ENCODE measurements at regions not wholly inside any gene's neighbourhood (a gene's known extent, or its start where the extent isn't known, plus 50 kb on each side); places are given as distances from the start of the nearest gene placed in this dataset.
"Not testable (repeated sequence)": the region's sequence is repeated elsewhere in the genome, so short reads cannot be mapped to it uniquely, and the experiment has no call there.

- Mint-ChIP-seq H3K27me3 (peaks cover 9 to 24% (median 12%) of the 10 kb centered on the region in 5 donors), H3K9me3 (peaks cover 0 to under 1% (median 0%) of the 10 kb centered on the region in 11 donors), H3K4me1 (peaks cover 0 to 8% (median 0%) of the 10 kb centered on the region in 7 donors), H3K36me3 (no peaks in the 10 kb centered on the region), H3K27ac (no peak overlapping the region), H3K4me3 (no peak overlapping the region)
- intact Hi-C loops (cut with micrococcal nuclease) = no loop called here
- ChIA-PET CTCF (interaction anchor here (0.6 kb wide), 1 partner anchor 34 kb away, joined by 3 read pairs; no protein-coding TSS in a partner anchor), POLR2A (no interaction called here)
- H3K27me3 ChIP-seq (ENCODE audit: control insufficient read depth in 2 of 2, insufficient read depth in 2 of 2, low read length in 2 of 2) = no peaks in the 10 kb centered on the region
- ATAC-seq (no peak), DNase-seq (no peak)
- no peaks in the 10 kb centered on the region for H3K9me3 ChIP-seq (ENCODE audit: control insufficient read depth in 2 of 3, low read length in 3 of 3)
- H3K27ac ChIP-seq (ENCODE audit: low read depth, low read length) = no peak overlapping the region
- no peaks in the 10 kb centered on the region for H3K36me3 ChIP-seq (ENCODE audit: control insufficient read depth in 2 of 3, insufficient read depth in 3 of 3, low read length in 3 of 3)
- H3K4me1 ChIP-seq (ENCODE audit: control insufficient read depth in 2 of 2, insufficient read depth in 2 of 2, low read length in 2 of 2) = no peaks in the 10 kb centered on the region
- no peak overlapping the region for H3K4me3 ChIP-seq (ENCODE audit: low read length)
Measured at GRCh38 chr5:174919351-174919750, 195.0 kb downstream of the MSX2 start.

- no peak overlapping the region for H3K4me3 ChIP-seq (ENCODE audit: low read length)
- intact Hi-C loops (cut with micrococcal nuclease) = no loop called here
- DNase-seq (no peak), ATAC-seq (no peak)
- no peaks in the 10 kb centered on the region for H3K27me3 ChIP-seq (ENCODE audit: control insufficient read depth in 2 of 2, insufficient read depth in 2 of 2, low read length in 2 of 2)
- H3K27ac ChIP-seq (ENCODE audit: low read depth, low read length) = no peak overlapping the region
- Mint-ChIP-seq H3K27ac (no peak overlapping the region), H3K27me3 (peaks cover 11 to 28% (median 17%) of the 10 kb centered on the region in 5 donors), H3K36me3 (no peaks in the 10 kb centered on the region), H3K4me3 (no peak overlapping the region), H3K9me3 (no peaks in the 10 kb centered on the region), H3K4me1 (peaks cover 0 to 8% (median 0%) of the 10 kb centered on the region in 7 donors)
- H3K36me3 ChIP-seq (ENCODE audit: control insufficient read depth in 2 of 3, insufficient read depth in 3 of 3, low read length in 3 of 3) = no peaks in the 10 kb centered on the region
- no peaks in the 10 kb centered on the region for H3K9me3 ChIP-seq (ENCODE audit: control insufficient read depth in 2 of 3, low read length in 3 of 3)
- no peaks in the 10 kb centered on the region for H3K4me1 ChIP-seq (ENCODE audit: control insufficient read depth in 2 of 2, insufficient read depth in 2 of 2, low read length in 2 of 2)
- CTCF ChIA-PET = no interaction called here
- POLR2A ChIA-PET = no interaction called here
Measured at GRCh38 chr5:174918655-174919054, 194.3 kb downstream of the MSX2 start.

- peaks cover 0 to 8% (median 0%) of the 10 kb centered on the region in 7 donors for H3K4me1 Mint-ChIP-seq
- no peak overlapping the region for H3K4me3 Mint-ChIP-seq
- H3K27ac Mint-ChIP-seq = no peak overlapping the region
- H3K9me3 Mint-ChIP-seq = peaks cover 0 to 1% (median 0%) of the 10 kb centered on the region in 11 donors
- H3K27me3 ChIP-seq (ENCODE audit: control insufficient read depth in 2 of 2, insufficient read depth in 2 of 2, low read length in 2 of 2) = no peaks in the 10 kb centered on the region
- H3K27me3 Mint-ChIP-seq = peaks cover 9 to 29% (median 15%) of the 10 kb centered on the region in 5 donors
- POLR2A ChIA-PET = no interaction called here
- no peaks in the 10 kb centered on the region for H3K36me3 ChIP-seq (ENCODE audit: control insufficient read depth in 2 of 3, insufficient read depth in 3 of 3, low read length in 3 of 3)
- DNase-seq (no peak), ATAC-seq (no peak)
- CTCF ChIA-PET = no interaction called here
- intact Hi-C loops (cut with micrococcal nuclease) = no loop called here
- no peaks in the 10 kb centered on the region for H3K4me1 ChIP-seq (ENCODE audit: control insufficient read depth in 2 of 2, insufficient read depth in 2 of 2, low read length in 2 of 2)
- no peak overlapping the region for H3K4me3 ChIP-seq (ENCODE audit: low read length)
- no peaks in the 10 kb centered on the region for H3K9me3 ChIP-seq (ENCODE audit: control insufficient read depth in 2 of 3, low read length in 3 of 3)
- no peak overlapping the region for H3K27ac ChIP-seq (ENCODE audit: low read depth, low read length)
- no peaks in the 10 kb centered on the region for H3K36me3 Mint-ChIP-seq
Measured at GRCh38 chr5:174917976-174918554, 193.7 kb downstream of the MSX2 start.

- H3K4me3 ChIP-seq (ENCODE audit: low read length); H3K36me3 ChIP-seq (ENCODE audit: control insufficient read depth in 2 of 3, insufficient read depth in 3 of 3, low read length in 3 of 3); DNase-seq; H3K4me1 Mint-ChIP-seq; ATAC-seq; H3K36me3 Mint-ChIP-seq; H3K9me3 Mint-ChIP-seq; H3K4me3 Mint-ChIP-seq; POLR2A ChIA-PET; CTCF ChIA-PET; H3K27me3 ChIP-seq (ENCODE audit: control insufficient read depth in 2 of 2, insufficient read depth in 2 of 2, low read length in 2 of 2); H3K9me3 ChIP-seq (ENCODE audit: control insufficient read depth in 2 of 3, low read length in 3 of 3); H3K4me1 ChIP-seq (ENCODE audit: control insufficient read depth in 2 of 2, insufficient read depth in 2 of 2, low read length in 2 of 2); H3K27ac ChIP-seq (ENCODE audit: low read depth, low read length); H3K27ac Mint-ChIP-seq; intact Hi-C loops (cut with micrococcal nuclease): not testable (repeated sequence)
- peaks cover 13 to 35% (median 17%) of the 10 kb centered on the region in 5 donors for H3K27me3 Mint-ChIP-seq
Measured at GRCh38 chr5:174917435-174917834, 193.1 kb downstream of the MSX2 start.

GRCh38 chr5:174916924-174917323 lies 192.5 kb downstream of the MSX2 start:
- H3K9me3 Mint-ChIP-seq; H3K4me1 Mint-ChIP-seq; ATAC-seq; H3K4me3 ChIP-seq (ENCODE audit: low read length); POLR2A ChIA-PET; H3K36me3 ChIP-seq (ENCODE audit: control insufficient read depth in 2 of 3, insufficient read depth in 3 of 3, low read length in 3 of 3); intact Hi-C loops (cut with micrococcal nuclease); H3K9me3 ChIP-seq (ENCODE audit: control insufficient read depth in 2 of 3, low read length in 3 of 3); H3K36me3 Mint-ChIP-seq; CTCF ChIA-PET; H3K4me1 ChIP-seq (ENCODE audit: control insufficient read depth in 2 of 2, insufficient read depth in 2 of 2, low read length in 2 of 2); H3K4me3 Mint-ChIP-seq; H3K27ac ChIP-seq (ENCODE audit: low read depth, low read length); H3K27me3 ChIP-seq (ENCODE audit: control insufficient read depth in 2 of 2, insufficient read depth in 2 of 2, low read length in 2 of 2); DNase-seq; H3K27ac Mint-ChIP-seq: not testable (repeated sequence)
- peaks cover 13 to 35% (median 17%) of the 10 kb centered on the region in 5 donors for H3K27me3 Mint-ChIP-seq

GRCh38 chr5:174916227-174916626 lies 191.8 kb downstream of the MSX2 start:
- ATAC-seq = no peak
- Histone ChIP-seq H3K27me3 (ENCODE audit: control insufficient read depth in 2 of 2, insufficient read depth in 2 of 2, low read length in 2 of 2) (no peaks in the 10 kb centered on the region), H3K27ac (ENCODE audit: low read depth, low read length) (no peak overlapping the region), H3K4me3 (ENCODE audit: low read length) (no peak overlapping the region), H3K4me1 (ENCODE audit: control insufficient read depth in 2 of 2, insufficient read depth in 2 of 2, low read length in 2 of 2) (no peaks in the 10 kb centered on the region), H3K9me3 (ENCODE audit: control insufficient read depth in 2 of 3, low read length in 3 of 3) (no peaks in the 10 kb centered on the region), H3K36me3 (ENCODE audit: control insufficient read depth in 2 of 3, insufficient read depth in 3 of 3, low read length in 3 of 3) (no peaks in the 10 kb centered on the region)
- ChIA-PET CTCF (no interaction called here), POLR2A (no interaction called here)
- Mint-ChIP-seq H3K27ac (no peak overlapping the region), H3K36me3 (no peaks in the 10 kb centered on the region), H3K9me3 (peaks cover 0 to 7% (median 0%) of the 10 kb centered on the region in 11 donors), H3K4me1 (peaks cover 0 to 6% (median 0%) of the 10 kb centered on the region in 7 donors), H3K4me3 (no peak overlapping the region), H3K27me3 (peaks cover 13 to 39% (median 20%) of the 10 kb centered on the region in 5 donors)
- no peak for DNase-seq
- intact Hi-C loops (cut with micrococcal nuclease) = no loop called here

GRCh38 chr5:174911118-174911517 lies 186.7 kb downstream of the MSX2 start:
- intact Hi-C loops (cut with micrococcal nuclease) = no loop called here
- Mint-ChIP-seq H3K36me3 (no peaks in the 10 kb centered on the region), H3K4me1 (peaks cover 0 to 5% (median 0%) of the 10 kb centered on the region in 7 donors), H3K27me3 (peaks cover 27 to 67% (median 50%) of the 10 kb centered on the region in 5 donors), H3K9me3 (peaks cover 0 to 11% (median 0%) of the 10 kb centered on the region in 11 donors), H3K27ac (no peak overlapping the region), H3K4me3 (no peak overlapping the region)
- Histone ChIP-seq H3K4me3 (ENCODE audit: low read length) (no peak overlapping the region), H3K4me1 (ENCODE audit: control insufficient read depth in 2 of 2, insufficient read depth in 2 of 2, low read length in 2 of 2) (no peaks in the 10 kb centered on the region), H3K9me3 (ENCODE audit: control insufficient read depth in 2 of 3, low read length in 3 of 3) (no peaks in the 10 kb centered on the region), H3K36me3 (ENCODE audit: control insufficient read depth in 2 of 3, insufficient read depth in 3 of 3, low read length in 3 of 3) (no peaks in the 10 kb centered on the region), H3K27me3 (ENCODE audit: control insufficient read depth in 2 of 2, insufficient read depth in 2 of 2, low read length in 2 of 2) (peaks cover 0 to 4% of the 10 kb centered on the region in 2 donors), H3K27ac (ENCODE audit: low read depth, low read length) (no peak overlapping the region)
- ATAC-seq (no peak), DNase-seq (no peak)
- CTCF ChIA-PET = interaction anchor here (0.6 kb wide), 1 partner anchor 851 kb away, joined by 3 read pairs; no protein-coding TSS in a partner anchor
- POLR2A ChIA-PET = no interaction called here

Measured in naive thymus-derived CD4-positive, alpha-beta T cell (primary cell).